KMS-11 (cell line): ENCODE measurements at regions not wholly inside any gene's neighbourhood (a gene's known extent, or its start where the extent isn't known, plus 50 kb on each side); places are given as distances from the start of the nearest gene placed in this dataset.

Source experiments
- H2AFZ ChIP-seq: fragments of 200-600 bp; sonication (generic); 2 replicates; pipeline ENCODE4 v1.6.1; 2016; ENCODE audit warnings: antibody characterized with exemption, mixed run types, low read depth
- H3K27ac ChIP-seq: fragments of 200-600 bp; sonication (generic); 2 replicates; pipeline ENCODE4 v1.6.1; 2016; ENCODE audit warnings: mild to moderate bottlenecking, mixed run types
- H3K27me3 ChIP-seq: fragments of 200-600 bp; sonication (generic); 2 replicates; pipeline ENCODE4 v1.6.1; 2017; ENCODE audit warnings: mild to moderate bottlenecking, low read depth, mixed run types, moderate library complexity; ENCODE audit not compliant: insufficient read depth
- H3K36me3 ChIP-seq: fragments of 200-600 bp; sonication (generic); 2 replicates; pipeline ENCODE4 v1.6.1; 2017; ENCODE audit warnings: mild to moderate bottlenecking, mixed run types; ENCODE audit not compliant: insufficient read depth
- H3K4me1 ChIP-seq: fragments of 200-600 bp; sonication (generic); 2 replicates; pipeline ENCODE4 v1.6.1; 2016; ENCODE audit warnings: mild to moderate bottlenecking, low read depth, mixed run types; ENCODE audit not compliant: poor library complexity, severe bottlenecking
- H3K4me2 ChIP-seq: fragments of 200-600 bp; sonication (generic); 2 replicates; pipeline ENCODE4 v1.7.0; 2016; ENCODE audit warnings: mild to moderate bottlenecking, mixed run types
- H3K4me3 ChIP-seq: fragments of 200-600 bp; sonication (generic); IDR thresholded peaks from 2 replicates; pipeline ENCODE4 v1.6.1; 2017; ENCODE audit warnings: low read depth, low read length, mixed read lengths; ENCODE audit not compliant: insufficient read depth
- H3K79me2 ChIP-seq: fragments of 200-600 bp; sonication (generic); 2 replicates; pipeline ENCODE4 v1.6.1; 2016; ENCODE audit warnings: low read depth, mixed run types; ENCODE audit not compliant: insufficient read depth
- H3K9ac ChIP-seq: fragments of 200-600 bp; sonication (generic); 2 replicates; pipeline ENCODE4 v1.6.1; 2016; ENCODE audit warnings: mild to moderate bottlenecking, mixed run types
- H4K20me1 ChIP-seq: fragments of 200-600 bp; sonication (generic); 2 replicates; pipeline ENCODE4 v1.6.1; 2016; ENCODE audit warnings: mild to moderate bottlenecking, mixed run types; ENCODE audit not compliant: insufficient read depth
- TF ChIP-seq, protein P1 (sequence below): fragments of 200-600 bp; sonication (generic); conservative IDR thresholded peaks from 2 replicates; pipeline ENCODE4 v1.6.1; 2017; ENCODE audit warnings: low read depth, mild to moderate bottlenecking, antibody characterized with exemption, low read length, moderate library complexity, mixed read lengths

DNA sequence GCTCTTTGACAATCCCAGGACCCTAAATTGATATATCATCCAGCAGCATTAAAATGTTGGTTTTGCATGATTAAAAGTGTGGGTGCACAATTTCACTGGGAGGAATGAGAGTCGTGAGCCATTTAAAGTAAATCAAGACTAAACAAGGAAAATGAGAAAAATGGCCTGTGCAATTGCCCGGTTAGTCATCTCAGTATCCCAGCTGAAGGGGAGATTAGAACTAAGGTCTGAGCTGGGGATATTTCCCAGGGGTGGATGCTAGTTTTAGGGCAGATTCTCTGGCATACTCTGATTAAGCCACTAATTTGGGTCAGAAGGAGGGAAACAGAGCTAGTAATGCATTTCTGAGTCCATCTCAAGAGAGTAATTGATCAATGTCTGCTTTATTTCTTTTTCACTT lies 177.2 kb downstream of the EN1 start:
- Histone ChIP-seq H3K4me2 (no peak overlapping the region), H3K27ac (no peak overlapping the region), H3K4me1 (no peaks in the 10 kb centered on the region)

DNA sequence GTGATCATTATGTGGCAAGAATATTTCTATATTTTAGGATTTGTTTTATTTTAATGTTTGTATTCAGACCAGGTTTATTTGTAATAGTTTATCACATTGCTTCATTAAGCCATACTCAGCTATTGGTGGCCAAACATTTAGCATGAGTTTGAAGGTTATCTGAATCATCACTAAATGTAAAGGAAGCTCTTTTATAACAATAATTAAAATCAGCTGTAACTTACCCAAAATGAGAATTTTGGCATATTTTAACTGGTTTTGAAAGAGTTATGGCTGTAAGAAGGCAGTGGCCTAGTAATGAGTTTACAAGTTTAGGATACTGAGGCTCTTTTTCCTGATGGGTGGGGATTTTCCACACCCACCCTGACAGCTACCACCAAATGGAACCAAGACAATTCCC lies 177.8 kb downstream of the EN1 start:
- TF ChIP-seq, protein P1, sequence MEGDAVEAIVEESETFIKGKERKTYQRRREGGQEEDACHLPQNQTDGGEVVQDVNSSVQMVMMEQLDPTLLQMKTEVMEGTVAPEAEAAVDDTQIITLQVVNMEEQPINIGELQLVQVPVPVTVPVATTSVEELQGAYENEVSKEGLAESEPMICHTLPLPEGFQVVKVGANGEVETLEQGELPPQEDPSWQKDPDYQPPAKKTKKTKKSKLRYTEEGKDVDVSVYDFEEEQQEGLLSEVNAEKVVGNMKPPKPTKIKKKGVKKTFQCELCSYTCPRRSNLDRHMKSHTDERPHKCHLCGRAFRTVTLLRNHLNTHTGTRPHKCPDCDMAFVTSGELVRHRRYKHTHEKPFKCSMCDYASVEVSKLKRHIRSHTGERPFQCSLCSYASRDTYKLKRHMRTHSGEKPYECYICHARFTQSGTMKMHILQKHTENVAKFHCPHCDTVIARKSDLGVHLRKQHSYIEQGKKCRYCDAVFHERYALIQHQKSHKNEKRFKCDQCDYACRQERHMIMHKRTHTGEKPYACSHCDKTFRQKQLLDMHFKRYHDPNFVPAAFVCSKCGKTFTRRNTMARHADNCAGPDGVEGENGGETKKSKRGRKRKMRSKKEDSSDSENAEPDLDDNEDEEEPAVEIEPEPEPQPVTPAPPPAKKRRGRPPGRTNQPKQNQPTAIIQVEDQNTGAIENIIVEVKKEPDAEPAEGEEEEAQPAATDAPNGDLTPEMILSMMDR: no peak
- Histone ChIP-seq H2AFZ (no peak overlapping the region), H3K27me3 (no peaks in the 10 kb centered on the region), H3K9ac (no peak overlapping the region), H4K20me1 (no peaks in the 10 kb centered on the region), H3K4me1 (no peaks in the 10 kb centered on the region), H3K4me2 (no peak overlapping the region), H3K79me2 (no peaks in the 10 kb centered on the region), H3K36me3 (no peaks in the 10 kb centered on the region), H3K27ac (no peak overlapping the region), H3K4me3 (no peak overlapping the region)

More for the DNA sequence above, 177.2 kb downstream of the EN1 start:
- Histone ChIP-seq H3K79me2 (no peaks in the 10 kb centered on the region), H3K36me3 (no peaks in the 10 kb centered on the region), H4K20me1 (no peaks in the 10 kb centered on the region), H2AFZ (no peak overlapping the region), H3K27me3 (no peaks in the 10 kb centered on the region), H3K9ac (no peak overlapping the region), H3K4me3 (no peak overlapping the region)
- TF ChIP-seq, protein P1: no peak

DNA sequence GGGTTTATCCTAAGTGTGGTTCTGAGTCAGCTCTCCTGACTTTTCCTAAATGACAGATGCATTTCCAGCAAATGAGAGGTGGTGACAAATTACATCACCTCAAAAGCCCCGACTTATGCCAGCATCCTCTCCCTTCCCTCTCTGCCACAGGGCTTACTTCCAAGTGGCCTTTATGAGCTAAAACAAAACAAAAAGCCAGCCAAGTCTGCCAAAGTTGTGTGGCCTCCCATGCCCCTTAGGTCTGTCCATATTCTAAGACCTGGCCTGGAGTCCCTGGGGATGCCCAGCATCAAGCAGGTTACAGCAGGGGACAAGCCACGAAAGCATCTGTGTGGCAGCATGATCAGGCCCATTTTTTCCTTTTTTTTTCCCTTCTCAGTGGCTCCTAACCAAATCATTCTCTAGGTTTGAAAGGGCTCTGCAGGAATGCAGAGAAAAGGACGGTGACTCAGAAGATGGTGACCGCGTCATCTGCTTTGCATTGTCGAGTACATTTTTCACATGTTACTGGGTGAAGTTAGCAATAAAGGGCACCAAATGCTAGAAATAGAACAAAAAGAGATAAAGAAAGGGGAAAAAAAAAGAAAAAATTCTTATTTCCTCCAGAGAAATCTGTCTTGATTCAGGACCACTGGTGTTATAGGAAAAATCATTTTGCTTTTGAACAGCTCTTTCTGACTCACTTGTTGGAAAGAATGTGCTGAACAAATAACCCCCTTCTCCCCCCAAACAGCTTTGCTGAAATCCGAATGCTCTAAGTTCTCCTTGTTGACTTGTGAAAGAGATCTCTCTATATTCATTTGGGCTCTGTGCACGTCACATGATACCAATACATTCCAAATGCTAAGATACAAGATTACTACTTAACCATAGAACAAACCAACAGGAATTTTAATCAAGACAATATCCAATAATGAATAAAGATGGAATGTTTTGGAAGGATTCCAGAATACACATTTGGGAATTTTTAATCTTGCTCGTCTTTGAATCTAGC lies 178.7 kb downstream of the EN1 start:
- H3K36me3 ChIP-seq: no peaks in the 10 kb centered on the region
- H4K20me1 ChIP-seq: no peaks in the 10 kb centered on the region
- no peaks in the 10 kb centered on the region for H3K27me3 ChIP-seq
- TF ChIP-seq, protein P1: no peak
- no peaks in the 10 kb centered on the region for H3K4me1 ChIP-seq
- no peak overlapping the region for H2AFZ ChIP-seq
- no peak overlapping the region for H3K27ac ChIP-seq
- H3K9ac ChIP-seq: no peak overlapping the region
- no peak overlapping the region for H3K4me3 ChIP-seq
- H3K4me2 ChIP-seq: no peak overlapping the region
- H3K79me2 ChIP-seq: no peaks in the 10 kb centered on the region

DNA sequence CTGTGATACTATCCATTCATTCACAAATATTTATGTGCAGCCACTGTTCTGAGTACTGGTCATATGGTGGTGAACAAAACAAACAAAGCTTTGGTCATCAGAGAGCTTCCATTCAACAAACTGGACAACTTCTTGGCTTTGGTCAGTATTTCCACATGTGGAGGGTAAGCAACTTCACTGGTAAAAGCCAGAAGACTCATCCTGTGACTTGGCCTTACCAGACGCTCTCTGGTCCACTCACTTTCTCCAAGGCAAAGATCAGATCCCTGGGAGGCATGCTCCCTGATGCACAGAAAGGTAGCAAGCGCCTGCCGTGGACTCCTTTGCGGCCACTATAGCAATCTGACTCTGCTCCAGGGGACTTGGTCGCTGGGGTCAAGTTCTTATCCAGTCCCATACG lies 179.5 kb downstream of the EN1 start:
- no peak overlapping the region for H3K4me2 ChIP-seq
- H2AFZ ChIP-seq: no peak overlapping the region
- no peaks in the 10 kb centered on the region for H3K27me3 ChIP-seq
- no peak overlapping the region for H3K27ac ChIP-seq
- no peaks in the 10 kb centered on the region for H4K20me1 ChIP-seq
- no peaks in the 10 kb centered on the region for H3K4me1 ChIP-seq
- H3K9ac ChIP-seq: no peak overlapping the region
- no peak overlapping the region for H3K4me3 ChIP-seq
- TF ChIP-seq, protein P1: no peak
- no peaks in the 10 kb centered on the region for H3K79me2 ChIP-seq
- no peaks in the 10 kb centered on the region for H3K36me3 ChIP-seq
